GM12878 (cell line): ENCODE measurements at regions not wholly inside any gene's neighbourhood (a gene's known extent, or its start where the extent isn't known, plus 50 kb on each side); places are given as distances from the start of the nearest gene placed in this dataset.

ENCODE experiments used
- ATAC-seq: fragments of 200-7000 bp; cut with Tn5 transposase; 3 replicates; pipeline ENCODE4 v1.9.1; 2020; ENCODE audit warnings: mild to moderate bottlenecking, moderate library complexity
- BruUV-seq: library from RNA; stranded (reverse); fragments of 400-500 nt; replicated peaks from 2 replicates; lab custom pipeline; 2021; lab: Mats Ljungman, UMichigan
- CTCF ChIA-PET: fragments of 300-600 bp; sonication (Branson Sonifier 250); formaldehyde crosslinking; extraction: SDS; loops from one replicate; lab custom pipeline; 2021; ENCODE audit warnings: inconsistent platforms; lab: Yijun Ruan, JAX
- POLR2A ChIA-PET: fragments of 350-600 bp; formaldehyde crosslinking; extraction: SDS; loops from one replicate; lab custom pipeline; 2021; ENCODE audit warnings: inconsistent platforms; lab: Charles Lee
- RAD21 ChIA-PET: fragments of 300-600 bp; sonication (Branson Sonifier 250); formaldehyde crosslinking; loops from one replicate; lab custom pipeline; 2023; ENCODE audit warnings: antibody characterized with exemption; ENCODE audit not compliant: unreplicated experiment; lab: Charles Lee
- SMC1A ChIA-PET: fragments of 300-600 bp; sonication (Branson Sonifier 250); formaldehyde crosslinking; loops from one replicate; lab custom pipeline; 2023; ENCODE audit not compliant: unreplicated experiment, uncharacterized antibody; lab: Charles Lee
- DNase-seq: peaks from one replicate; pipeline ENCODE4 v3.0.0-alpha.2; 2011; ENCODE audit warnings: low read depth, low spot score
- FAIRE-seq: peaks from 3 replicates; lab custom pipeline; 2011; peaks lifted over from hg19 to GRCh38; lab: Jason Lieb, UNC
- H2AFZ ChIP-seq: 2 replicates; pipeline ENCODE4 v1.6.0; 2011; ENCODE audit warnings: low read depth, low read length, control low read depth; ENCODE audit not compliant: control insufficient read depth
- H3K27ac ChIP-seq: 2 replicates; pipeline ENCODE4 v1.5.1; 2011; ENCODE audit warnings: control low read depth; ENCODE audit not compliant: control insufficient read depth, insufficient read depth
- H3K27me3 ChIP-seq, 2 experiments: replicated peaks in 1 of 2; 2 replicates each; pipeline versions ENCODE4 v1.6.0 to v1.6.1; 2011; ENCODE audit warnings: low read length in 1 of 2; ENCODE audit not compliant: control insufficient read depth in 2 of 2, insufficient read depth in 2 of 2
- H3K36me3 ChIP-seq, 2 experiments: 2 replicates each; pipeline ENCODE4 v1.5.1; 2011; ENCODE audit warnings: low read length in 1 of 2; ENCODE audit not compliant: control insufficient read depth in 2 of 2, insufficient read depth in 2 of 2
- H3K4me1 ChIP-seq: 2 replicates; pipeline ENCODE4 v1.6.1; 2011; ENCODE audit warnings: mild to moderate bottlenecking, low read length, moderate library complexity, mixed read lengths; ENCODE audit not compliant: control insufficient read depth, insufficient read depth
- H3K4me2 ChIP-seq: 2 replicates; pipeline ENCODE4 v1.6.0; 2011; ENCODE audit warnings: control low read depth; ENCODE audit not compliant: control insufficient read depth, insufficient read depth
- H3K4me3 ChIP-seq: fragments of 200-600 bp; sonication (generic); 2 replicates; pipeline ENCODE4 v1.5.1; 2016
- H3K79me2 ChIP-seq: 2 replicates; pipeline ENCODE4 v1.6.0; 2011; ENCODE audit warnings: low read length; ENCODE audit not compliant: control insufficient read depth, insufficient read depth
- H3K9ac ChIP-seq: 2 replicates; pipeline ENCODE4 v1.8.0; 2011; ENCODE audit warnings: low read length, control low read depth, mixed read lengths; ENCODE audit not compliant: control insufficient read depth, insufficient read depth
- H3K9me3 ChIP-seq: replicated peaks from 3 replicates; pipeline ENCODE4 v1.5.1; 2011; ENCODE audit warnings: mild to moderate bottlenecking, low read length; ENCODE audit not compliant: control insufficient read depth, insufficient read depth
- H4K20me1 ChIP-seq: 2 replicates; pipeline ENCODE4 v1.6.0; 2011; ENCODE audit not compliant: control insufficient read depth, insufficient read depth
- BRCA1 ChIP-seq: IDR thresholded peaks from 2 replicates; pipeline ENCODE4 v1.6.1; 2011; ENCODE audit warnings: low read depth, low read length, improper control_type of control experiment
- CBX3 ChIP-seq: fragments of 200-600 bp; sonication (generic); IDR thresholded peaks from 2 replicates; pipeline ENCODE4 v1.6.1; 2016; ENCODE audit warnings: low read depth, borderline replicate concordance
- CREB1 ChIP-seq: IDR thresholded peaks from 2 replicates; pipeline ENCODE4 v1.6.1; 2012; ENCODE audit warnings: low read depth, mild to moderate bottlenecking, inconsistent platforms
- CUX1 ChIP-seq: IDR thresholded peaks from 2 replicates; pipeline ENCODE4 v1.6.1; 2012; ENCODE audit warnings: improper control_type of control experiment, low read depth, low read length; ENCODE audit not compliant: insufficient replicate concordance
- EP300 ChIP-seq, 2 experiments: fragments of 150-350 bp in 1 of 2; IDR thresholded peaks; 2 replicates each; pipeline ENCODE4 v1.6.1; 2011 to 2012; ENCODE audit warnings: low read depth in 2 of 2, low read length in 2 of 2, borderline replicate concordance in 1 of 2, improper control_type of control experiment in 1 of 2, inconsistent platforms in 1 of 2; ENCODE audit not compliant: control insufficient read depth in 1 of 2
- IRF4 ChIP-seq: IDR thresholded peaks from 2 replicates; pipeline ENCODE4 v1.6.1; 2011; ENCODE audit warnings: low read depth, low read length
- JUNB ChIP-seq: IDR thresholded peaks from 2 replicates; pipeline ENCODE4 v1.6.1; 2016; ENCODE audit warnings: antibody characterized with exemption, mild to moderate bottlenecking
- KDM1A ChIP-seq: fragments of 200-600 bp; sonication (generic); IDR thresholded peaks from 2 replicates; pipeline ENCODE4 v1.6.1; 2016; ENCODE audit warnings: borderline replicate concordance
- MEF2A ChIP-seq: IDR thresholded peaks from 2 replicates; pipeline ENCODE4 v1.6.1; 2011; ENCODE audit warnings: low read depth, mild to moderate bottlenecking, low read length, moderate library complexity; ENCODE audit not compliant: insufficient read depth
- NR2C2 ChIP-seq: IDR thresholded peaks from 2 replicates; pipeline ENCODE4 v1.6.1; 2011; ENCODE audit warnings: borderline replicate concordance, low read depth; ENCODE audit not compliant: control insufficient read depth, insufficient read length
- POLR2AphosphoS2 ChIP-seq: IDR thresholded peaks from 2 replicates; pipeline ENCODE4 v1.6.1; 2011; ENCODE audit warnings: low read depth, mild to moderate bottlenecking, low read length, improper control_type of control experiment, moderate library complexity
- SPI1 ChIP-seq: IDR thresholded peaks from 2 replicates; pipeline ENCODE4 v1.6.1; 2011; ENCODE audit warnings: low read depth, mild to moderate bottlenecking, low read length, moderate library complexity, borderline replicate concordance; ENCODE audit not compliant: insufficient read depth
- TCF3 ChIP-seq: IDR thresholded peaks from 2 replicates; pipeline ENCODE4 v1.6.1; 2012; ENCODE audit warnings: low read depth, mild to moderate bottlenecking, low read length, borderline replicate concordance; ENCODE audit not compliant: insufficient read depth
- ZNF384 ChIP-seq: IDR thresholded peaks from 2 replicates; pipeline ENCODE4 v1.6.1; 2012; ENCODE audit warnings: low read depth, mild to moderate bottlenecking, low read length, improper control_type of control experiment, borderline replicate concordance
- WGBS: methylation state at CpG from one replicate; pipeline ENCODE4 v1.1.6; 2016; ENCODE audit warnings: low lambda C conversion rate; ENCODE audit not compliant: insufficient replicate concordance, insufficient coverage; ENCODE audit errors: missing lambda C conversion rate; 5-methylcytosine and 5-hydroxymethylcytosine counted together
- in situ Hi-C: fragments of 300-500 bp; cut with MboI; formaldehyde crosslinking; loops from 9 replicates; pipeline ENCODE4 v1.14.3; 2018; ENCODE audit warnings: mixed read lengths
- intact Hi-C: fragments of 100-400 bp; cut with micrococcal nuclease; formaldehyde crosslinking; loops from one replicate; pipeline ENCODE4 v1.14.2; 2022; ENCODE audit not compliant: unreplicated experiment

GRCh38 chr5:38673671-38674071 is 117.2 kb upstream of the LIFR start:
- H3K4me1 ChIP-seq = no peaks in the 10 kb centered on the region
- FAIRE-seq (no peak), ATAC-seq (no peak), DNase-seq (no peak)
- RAD21 ChIA-PET = no interaction called here
- intact Hi-C loops (no loop called here), in situ Hi-C loops (no loop called here)
- TF ChIP-seq ZNF384 = no peak
- 0 out of 2 replicates have a peak, but pooled peaks have one; percentile 35 for TF ChIP-seq SPI1
- no peaks in the 10 kb centered on the region for H3K79me2 ChIP-seq
- CTCF ChIA-PET = no interaction called here
- H2AFZ ChIP-seq = no peak overlapping the region
- POLR2A ChIA-PET = no interaction called here
- SMC1A ChIA-PET = no interaction called here
- H4K20me1 ChIP-seq = no peaks in the 10 kb centered on the region
- H3K27me3 ChIP-seq = no peaks in the 10 kb centered on the region
- no peak overlapping the region for H3K4me2 ChIP-seq
- WGBS = 43% methylated on average over 6 of the region's 6 CpGs
- no peak overlapping the region for H3K9ac ChIP-seq
- no peak overlapping the region for H3K27ac ChIP-seq
- BruUV-seq = no TSS peak
- H3K9me3 ChIP-seq = no peaks in the 10 kb centered on the region
- H3K36me3 ChIP-seq = no peaks in the 10 kb centered on the region
- no peak overlapping the region for H3K4me3 ChIP-seq

- ATAC-seq = no peak
- in situ Hi-C loops = no loop called here
- Histone ChIP-seq H4K20me1 (no peaks in the 10 kb centered on the region), H3K4me1 (no peaks in the 10 kb centered on the region), H3K36me3 (no peaks in the 10 kb centered on the region), H3K4me3 (no peak overlapping the region), H3K4me2 (no peak overlapping the region), H3K79me2 (no peaks in the 10 kb centered on the region), H3K9me3 (no peaks in the 10 kb centered on the region), H3K27me3 (no peaks in the 10 kb centered on the region), H2AFZ (no peak overlapping the region), H3K27ac (no peak overlapping the region), H3K9ac (no peak overlapping the region)
- BruUV-seq = no TSS peak
- ChIA-PET POLR2A (no interaction called here), CTCF (interaction anchor here (1.9 kb wide), 1 partner anchor 233 kb away, joined by 6 read pairs; no protein-coding TSS in a partner anchor), SMC1A (no interaction called here), RAD21 (no interaction called here)
- intact Hi-C loops = no loop called here
- WGBS = 2% methylated on average over 2 of the region's 2 CpGs
- no peak for DNase-seq
- FAIRE-seq = no peak
- TF ChIP-seq IRF4 = no peak
- no peak for TF ChIP-seq EP300 (IDR thresholded peaks at IDR 0.05; ENCODE audit: borderline replicate concordance in 1 of 2, control insufficient read depth in 1 of 2, low read depth in 2 of 2, low read length in 2 of 2)
- TF ChIP-seq JUNB = no peak
- no peak for TF ChIP-seq NR2C2
- TF ChIP-seq TCF3 = no peak
- no peak for TF ChIP-seq KDM1A
- TF ChIP-seq CBX3 = no peak
- TF ChIP-seq CREB1 = no peak
- no peak for TF ChIP-seq MEF2A
- TF ChIP-seq POLR2AphosphoS2 = no peak
- TF ChIP-seq CUX1 = no peak
- no peak for TF ChIP-seq BRCA1
Measured at GRCh38 chr5:38675443-38675842, 119.0 kb upstream of the LIFR start.
